Astrocyte of the cerebellum (primary cell): ENCODE measurements at regions not wholly inside any gene's neighbourhood (a gene's known extent, or its start where the extent isn't known, plus 50 kb on each side); places are given as distances from the start of the nearest gene placed in this dataset.

Experiments
- DNase-seq: peaks from one replicate; pipeline ENCODE4 v3.0.0-alpha.2; 2011; ENCODE audit warnings: low read depth
- H3K4me3 ChIP-seq: 2 replicates; pipeline ENCODE4 v1.5.1; 2011; ENCODE audit warnings: mild to moderate bottlenecking, low read depth, low read length, moderate library complexity
- in situ Hi-C: cut with HindIII; loops from 2 replicates; pipeline ENCODE4 v1.10.0; 2017; ENCODE audit warnings: low sequenced_read_pairs
- TF ChIP-seq, protein P1 (sequence below): IDR thresholded peaks from 2 replicates; pipeline ENCODE4 v1.5.1; 2012; ENCODE audit warnings: low read length, low read depth, moderate library complexity, mild to moderate bottlenecking; ENCODE audit errors: missing control alignments

DNA sequence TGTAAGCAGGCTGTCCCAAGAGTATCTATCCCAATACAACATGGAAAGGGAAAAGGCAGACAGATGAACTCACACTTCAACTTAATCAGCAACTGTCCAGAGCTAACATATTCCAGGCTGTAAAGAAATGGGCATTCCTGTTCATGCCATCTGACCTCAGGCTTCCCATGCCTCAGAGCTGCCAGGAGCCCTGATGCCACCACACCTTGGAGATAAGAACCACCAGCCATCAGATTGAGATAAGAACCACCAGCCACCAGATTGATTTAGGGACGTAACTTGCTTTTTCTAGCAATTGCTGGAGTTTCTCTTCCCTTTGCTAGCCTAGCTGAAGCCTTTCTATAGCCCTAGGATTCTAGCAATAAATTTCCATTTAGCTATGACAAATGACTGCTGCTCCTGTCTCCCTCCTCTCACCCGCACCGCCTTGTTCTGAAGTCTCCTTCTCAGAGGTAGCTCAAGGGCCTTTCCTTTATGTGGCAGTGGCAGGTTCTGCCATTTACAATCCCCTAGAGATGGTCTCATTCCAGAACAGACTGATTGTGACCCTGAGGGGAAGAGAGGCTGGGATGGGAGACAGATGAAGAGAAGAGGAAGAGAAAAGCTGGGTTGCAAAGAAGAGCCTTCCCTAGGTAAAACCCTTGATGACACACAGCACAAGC lies 88.0 kb upstream of the CTTNBP2NL start:
- no peak for DNase-seq
- in situ Hi-C loops = no loop called here
- no peak overlapping the region for H3K4me3 ChIP-seq
- TF ChIP-seq, protein P1, sequence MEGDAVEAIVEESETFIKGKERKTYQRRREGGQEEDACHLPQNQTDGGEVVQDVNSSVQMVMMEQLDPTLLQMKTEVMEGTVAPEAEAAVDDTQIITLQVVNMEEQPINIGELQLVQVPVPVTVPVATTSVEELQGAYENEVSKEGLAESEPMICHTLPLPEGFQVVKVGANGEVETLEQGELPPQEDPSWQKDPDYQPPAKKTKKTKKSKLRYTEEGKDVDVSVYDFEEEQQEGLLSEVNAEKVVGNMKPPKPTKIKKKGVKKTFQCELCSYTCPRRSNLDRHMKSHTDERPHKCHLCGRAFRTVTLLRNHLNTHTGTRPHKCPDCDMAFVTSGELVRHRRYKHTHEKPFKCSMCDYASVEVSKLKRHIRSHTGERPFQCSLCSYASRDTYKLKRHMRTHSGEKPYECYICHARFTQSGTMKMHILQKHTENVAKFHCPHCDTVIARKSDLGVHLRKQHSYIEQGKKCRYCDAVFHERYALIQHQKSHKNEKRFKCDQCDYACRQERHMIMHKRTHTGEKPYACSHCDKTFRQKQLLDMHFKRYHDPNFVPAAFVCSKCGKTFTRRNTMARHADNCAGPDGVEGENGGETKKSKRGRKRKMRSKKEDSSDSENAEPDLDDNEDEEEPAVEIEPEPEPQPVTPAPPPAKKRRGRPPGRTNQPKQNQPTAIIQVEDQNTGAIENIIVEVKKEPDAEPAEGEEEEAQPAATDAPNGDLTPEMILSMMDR = no peak

DNA sequence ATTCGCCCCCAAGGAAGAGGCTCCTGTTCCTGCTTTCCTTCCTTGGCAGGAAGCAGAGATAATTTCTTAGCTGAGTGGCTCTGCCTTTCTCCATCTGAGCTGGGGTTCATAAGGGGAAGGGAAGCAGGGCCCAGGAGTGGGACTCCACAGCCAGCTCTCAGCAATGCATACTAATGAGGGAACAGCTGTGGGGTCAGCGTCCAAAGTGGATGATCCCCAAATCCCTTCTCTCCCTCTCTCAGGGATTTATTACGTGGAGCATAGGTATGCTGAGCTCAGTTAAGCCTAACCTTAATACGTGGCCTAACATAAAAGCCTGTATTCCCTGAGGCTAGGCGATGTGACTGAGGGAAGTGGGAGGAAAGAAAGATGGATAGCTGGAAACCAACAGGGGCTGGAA lies 87.3 kb upstream of the CTTNBP2NL start:
- no peak for DNase-seq
- in situ Hi-C loops = no loop called here
- TF ChIP-seq, protein P1 = no peak
- no peak overlapping the region for H3K4me3 ChIP-seq

DNA sequence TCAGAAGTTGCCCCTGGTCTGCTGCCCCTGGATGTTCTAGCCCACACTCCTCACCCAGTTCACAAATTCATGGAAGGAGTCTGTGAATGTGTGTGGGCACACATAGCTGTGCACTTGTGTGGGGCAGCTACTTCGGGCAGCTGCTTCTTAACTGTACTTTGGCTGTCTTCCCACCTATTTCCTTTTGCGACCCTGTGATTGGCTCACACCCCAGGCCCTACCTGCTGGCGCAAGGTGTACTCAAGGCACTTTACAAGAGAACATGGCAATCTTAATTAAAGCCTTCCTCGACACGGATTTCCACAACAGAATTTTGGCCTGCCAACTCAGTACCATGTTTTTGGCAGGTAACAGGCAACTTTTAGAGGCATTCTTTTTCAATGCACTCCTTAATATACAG lies 86.5 kb upstream of the CTTNBP2NL start:
- DNase-seq = no peak
- in situ Hi-C loops = no loop called here
- no peak overlapping the region for H3K4me3 ChIP-seq
- TF ChIP-seq, protein P1 = no peak

DNA sequence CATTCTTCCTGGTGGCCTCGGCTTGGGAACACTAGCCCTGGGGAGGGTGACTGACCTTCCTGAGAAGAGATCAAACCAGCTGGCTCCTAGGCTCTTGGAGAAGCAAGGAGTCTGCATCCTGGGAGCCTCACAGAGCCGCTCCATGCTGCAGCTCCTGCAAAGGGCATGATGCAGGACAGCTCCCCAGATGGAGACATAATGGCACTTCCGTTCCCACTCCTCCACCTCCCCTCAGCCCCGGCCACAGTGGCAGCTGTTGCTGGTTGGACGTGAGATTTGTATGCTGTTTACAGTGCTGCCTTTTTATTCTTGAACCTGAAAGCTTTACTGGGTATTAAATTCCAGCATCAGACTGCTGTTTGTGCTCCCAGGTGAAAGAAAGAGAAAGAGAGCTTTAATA lies 83.7 kb upstream of the CTTNBP2NL start:
- TF ChIP-seq, protein P1 = no peak
- no peak overlapping the region for H3K4me3 ChIP-seq
- DNase-seq = no peak
- in situ Hi-C loops = no loop called here

DNA sequence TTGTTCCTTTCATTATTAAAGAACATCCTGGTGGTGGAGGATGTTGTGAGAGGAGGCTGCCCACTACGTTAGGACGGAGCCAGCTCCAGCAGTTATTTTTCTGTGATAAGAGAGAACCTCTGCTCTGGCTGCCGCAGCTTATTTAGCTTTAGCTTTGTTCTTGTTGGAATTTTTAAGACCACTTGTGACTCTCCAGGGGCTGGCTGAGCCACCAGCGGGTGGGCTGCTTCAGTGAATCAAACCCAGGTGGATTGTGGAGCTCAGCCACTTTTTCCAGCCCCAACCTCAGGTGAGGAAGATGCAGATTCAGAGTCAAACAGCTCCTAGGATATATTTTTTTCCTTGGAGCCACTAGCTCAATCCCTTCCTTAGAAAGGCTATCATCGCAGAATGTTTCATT lies 83.1 kb upstream of the CTTNBP2NL start:
- TF ChIP-seq, protein P1 = no peak
- no peak overlapping the region for H3K4me3 ChIP-seq
- in situ Hi-C loops = no loop called here
- no peak for DNase-seq

DNA sequence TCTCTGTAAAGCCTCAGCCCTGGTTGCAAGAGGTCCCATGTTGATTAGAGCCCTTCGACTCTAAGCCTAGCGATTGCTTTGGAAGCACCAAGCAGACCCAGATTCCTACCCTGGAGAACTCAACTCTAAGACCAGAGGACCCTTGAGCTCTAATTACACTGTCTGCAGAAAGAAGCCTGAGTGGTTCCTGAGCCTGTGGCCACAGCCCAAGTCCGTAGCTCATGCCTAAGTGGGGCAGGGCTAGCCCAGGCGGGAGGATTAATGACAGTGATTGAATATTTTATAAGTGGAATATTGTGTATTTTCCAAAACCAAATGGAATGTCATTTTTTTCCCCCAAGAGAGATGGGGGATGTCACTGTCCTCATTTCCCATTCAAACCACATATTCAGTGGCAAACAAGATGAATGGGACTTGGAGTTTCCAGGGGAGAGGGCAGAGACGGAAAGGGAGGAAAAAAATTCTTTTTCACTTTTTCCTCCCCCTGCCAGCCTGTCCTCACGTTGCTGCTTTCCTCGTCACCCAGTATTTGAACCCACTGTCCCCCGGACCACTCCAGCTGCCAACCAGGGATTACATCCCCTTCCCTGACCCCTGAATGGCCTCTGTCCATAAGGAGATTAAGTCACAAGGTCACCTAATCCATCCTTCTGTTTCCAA lies 79.6 kb upstream of the CTTNBP2NL start:
- in situ Hi-C loops = no loop called here
- TF ChIP-seq, protein P1 = no peak
- no peak overlapping the region for H3K4me3 ChIP-seq
- no peak for DNase-seq

DNA sequence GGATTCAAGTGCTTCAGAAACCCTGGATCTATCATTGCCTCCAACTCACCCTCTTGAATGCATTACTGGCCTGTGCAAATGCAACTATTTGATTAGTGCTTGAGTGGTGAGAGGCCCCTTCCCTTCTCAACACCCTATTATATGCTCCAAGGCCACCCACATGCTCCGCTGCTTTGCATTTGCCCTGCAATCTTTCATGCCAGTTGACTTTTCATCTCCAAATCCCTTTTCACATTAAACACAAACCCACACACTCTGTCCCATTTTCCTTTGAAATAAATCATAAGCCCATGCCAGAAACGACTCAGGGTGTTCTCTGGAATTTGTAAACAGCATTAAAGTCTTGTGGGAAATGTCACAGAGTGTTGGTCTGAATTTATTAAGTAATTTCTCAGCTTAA lies 78.9 kb upstream of the CTTNBP2NL start:
- DNase-seq = no peak
- no peak overlapping the region for H3K4me3 ChIP-seq
- in situ Hi-C loops = no loop called here
- TF ChIP-seq, protein P1 = no peak
